IMR-90 (cell line): ENCODE measurements at regions not wholly inside any gene's neighbourhood (a gene's known extent, or its start where the extent isn't known, plus 50 kb on each side); places are given as distances from the start of the nearest gene placed in this dataset.

Experiments used
- ATAC-seq: fragments of 200-7000 bp; cut with Tn5 transposase; 2 replicates; pipeline ENCODE4 v1.9.1; 2020; ENCODE audit warnings: low read depth, mild to moderate bottlenecking, moderate library complexity
- BruUV-seq: library from RNA; stranded (reverse); fragments of 400-500 nt; replicated peaks from 2 replicates; lab custom pipeline; 2021; lab: Mats Ljungman, UMichigan
- CTCF ChIA-PET: fragments of 300-600 bp; formaldehyde crosslinking; extraction: SDS; loops from one replicate; lab custom pipeline; 2021; ENCODE audit warnings: antibody characterized with exemption; lab: Yijun Ruan, JAX
- POLR2A ChIA-PET: fragments of 300-600 bp; sonication (Branson Sonifier 250); formaldehyde crosslinking; loops from one replicate; lab custom pipeline; 2022; ENCODE audit warnings: antibody characterized with exemption; ENCODE audit not compliant: unreplicated experiment; lab: Charles Lee
- DNase-seq: peaks from one replicate; pipeline ENCODE4 v3.0.0; 2013
- H2AFZ ChIP-seq: replicated peaks from 2 replicates; pipeline ENCODE3; 2013; ENCODE audit warnings: low read length, mild to moderate bottlenecking; ENCODE audit not compliant: poor library complexity
- H2AK5ac ChIP-seq: 2 replicates; pipeline ENCODE4 v1.6.1; 2013; ENCODE audit warnings: low read depth, low read length, inconsistent platforms
- H2AK9ac ChIP-seq: replicated peaks from 2 replicates; pipeline ENCODE3; 2013; ENCODE audit warnings: mild to moderate bottlenecking, low read depth, low read length, moderate library complexity; ENCODE audit not compliant: poor library complexity
- H2BK120ac ChIP-seq: 2 replicates; pipeline ENCODE4 v1.6.1; 2013; ENCODE audit warnings: low read depth, low read length, inconsistent platforms
- H2BK15ac ChIP-seq: 3 replicates; pipeline ENCODE4 v1.6.1; 2013; ENCODE audit warnings: low read depth, low read length, inconsistent platforms
- H2BK20ac ChIP-seq: 2 replicates; pipeline ENCODE4 v1.6.1; 2013; ENCODE audit warnings: low read depth, mild to moderate bottlenecking, inconsistent platforms, low read length, moderate library complexity
- H2BK5ac ChIP-seq: 2 replicates; pipeline ENCODE4 v1.6.1; 2013; ENCODE audit warnings: mild to moderate bottlenecking, low read depth, low read length, inconsistent platforms; ENCODE audit not compliant: poor library complexity, severe bottlenecking
- H3K14ac ChIP-seq: replicated peaks from 2 replicates; pipeline ENCODE4 v1.6.1; 2013; ENCODE audit warnings: low read depth, low read length, inconsistent platforms
- H3K18ac ChIP-seq: 2 replicates; pipeline ENCODE4 v1.6.1; 2013; ENCODE audit warnings: low read depth, low read length, control low read depth
- H3K23ac ChIP-seq: 2 replicates; pipeline ENCODE4 v1.6.1; 2013; ENCODE audit warnings: low read depth, low read length, inconsistent platforms
- H3K27ac ChIP-seq: 2 replicates; pipeline ENCODE4 v1.5.1; 2013; ENCODE audit warnings: mild to moderate bottlenecking, control low read depth, low read length; ENCODE audit not compliant: insufficient read depth
- H3K27me3 ChIP-seq: 2 replicates; pipeline ENCODE4 v1.6.1; 2013; ENCODE audit warnings: low read length; ENCODE audit not compliant: control insufficient read depth, insufficient read depth
- H3K36me3 ChIP-seq: 2 replicates; pipeline ENCODE4 v1.6.1; 2013; ENCODE audit warnings: low read length, mixed read lengths; ENCODE audit not compliant: control insufficient read depth, insufficient read depth
- H3K4ac ChIP-seq: 2 replicates; pipeline ENCODE4 v1.6.1; 2013; ENCODE audit warnings: low read depth, low read length, inconsistent platforms
- H3K4me1 ChIP-seq: 2 replicates; pipeline ENCODE4 v1.6.1; 2013; ENCODE audit warnings: low read length, mixed read lengths; ENCODE audit not compliant: control insufficient read depth, insufficient read depth
- H3K4me2 ChIP-seq: 2 replicates; pipeline ENCODE4 v1.6.1; 2013; ENCODE audit warnings: low read depth, mild to moderate bottlenecking, control low read depth, low read length, moderate library complexity
- H3K4me3 ChIP-seq: 2 replicates; pipeline ENCODE4 v1.5.1; 2013; ENCODE audit warnings: low read depth, mild to moderate bottlenecking, control low read depth, low read length, moderate library complexity; ENCODE audit not compliant: insufficient read depth
- H3K56ac ChIP-seq: 2 replicates; pipeline ENCODE4 v1.6.1; 2013; ENCODE audit warnings: low read length, inconsistent platforms; ENCODE audit not compliant: insufficient read depth; ENCODE audit errors: extremely low read depth
- H3K79me1 ChIP-seq, 2 experiments: 2 replicates each; pipeline ENCODE4 v1.6.1; 2013; ENCODE audit warnings: low read length in 2 of 2, inconsistent platforms in 1 of 2, low read depth in 1 of 2
- H3K9ac ChIP-seq: 2 replicates; pipeline ENCODE4 v1.6.1; 2013; ENCODE audit warnings: low read depth, low read length, control low read depth
- H3K9me1 ChIP-seq: 2 replicates; pipeline ENCODE4 v1.6.1; 2013; ENCODE audit warnings: low read length, inconsistent platforms; ENCODE audit not compliant: insufficient read depth
- H3K9me3 ChIP-seq: 2 replicates; pipeline ENCODE4 v1.6.1; 2013; ENCODE audit warnings: low read length; ENCODE audit not compliant: control insufficient read depth, insufficient read depth
- H4K20me1 ChIP-seq: 2 replicates; pipeline ENCODE4 v1.6.1; 2013; ENCODE audit warnings: low read length, inconsistent platforms; ENCODE audit not compliant: insufficient read depth
- H4K5ac ChIP-seq: 2 replicates; pipeline ENCODE4 v1.6.1; 2013; ENCODE audit warnings: mild to moderate bottlenecking, low read depth, low read length, control low read depth
- H4K8ac ChIP-seq, 2 experiments: 2 replicates each; pipeline ENCODE4 v1.6.1; 2013; ENCODE audit warnings: low read depth in 2 of 2, low read length in 2 of 2, control low read depth in 1 of 2, inconsistent platforms in 1 of 2
- H4K91ac ChIP-seq: 2 replicates; pipeline ENCODE4 v1.6.1; 2013; ENCODE audit warnings: low read depth, low read length, inconsistent platforms; ENCODE audit not compliant: insufficient read depth
- BHLHE40 ChIP-seq: fragments of 150-350 bp; IDR thresholded peaks from 2 replicates; pipeline ENCODE4 v1.6.1; 2016; ENCODE audit warnings: mild to moderate bottlenecking, low read depth, low read length
- CEBPB ChIP-seq: IDR thresholded peaks from 2 replicates; pipeline ENCODE4 v1.6.1; 2012; ENCODE audit warnings: low read depth, low read length, improper control_type of control experiment
- CHD1 ChIP-seq: IDR thresholded peaks from 2 replicates; pipeline ENCODE4 v1.6.1; 2012; ENCODE audit warnings: low read depth, low read length, improper control_type of control experiment
- CTCF ChIP-seq: conservative IDR thresholded peaks from 2 replicates; pipeline ENCODE4 v1.5.1; 2012; ENCODE audit warnings: mild to moderate bottlenecking, low read depth, low read length, improper control_type of control experiment
- ELK1 ChIP-seq: fragments of 150-350 bp; IDR thresholded peaks from 2 replicates; pipeline ENCODE4 v1.6.1; 2016; ENCODE audit warnings: low read depth, mild to moderate bottlenecking, low read length, moderate library complexity, borderline replicate concordance
- FOS ChIP-seq: fragments of 150-350 bp; IDR thresholded peaks from 2 replicates; pipeline ENCODE4 v1.6.1; 2016; ENCODE audit warnings: low read depth, low read length
- MAFK ChIP-seq: IDR thresholded peaks from 2 replicates; pipeline ENCODE4 v1.6.1; 2012; ENCODE audit warnings: low read depth, low read length, improper control_type of control experiment
- MAZ ChIP-seq: IDR thresholded peaks from 2 replicates; pipeline ENCODE4 v1.6.1; 2012; ENCODE audit warnings: low read depth, mild to moderate bottlenecking, low read length, improper control_type of control experiment, moderate library complexity, borderline replicate concordance
- MXI1 ChIP-seq: IDR thresholded peaks from 2 replicates; pipeline ENCODE4 v1.6.1; 2012; ENCODE audit warnings: low read depth, mild to moderate bottlenecking, low read length, moderate library complexity, borderline replicate concordance
- NFE2L2 ChIP-seq: fragments of 150-350 bp; IDR thresholded peaks from 2 replicates; pipeline ENCODE4 v1.6.1; 2016; ENCODE audit warnings: low read depth, mild to moderate bottlenecking, low read length
- POLR2A ChIP-seq: IDR thresholded peaks from 2 replicates; pipeline ENCODE4 v1.6.1; 2012; ENCODE audit warnings: mild to moderate bottlenecking, low read depth, low read length
- RAD21 ChIP-seq: IDR thresholded peaks from 2 replicates; pipeline ENCODE4 v1.6.1; 2012; ENCODE audit warnings: low read length, improper control_type of control experiment
- RCOR1 ChIP-seq: IDR thresholded peaks from 2 replicates; pipeline ENCODE4 v1.6.1; 2012; ENCODE audit warnings: mild to moderate bottlenecking, low read length, improper control_type of control experiment; ENCODE audit not compliant: insufficient replicate concordance
- RFX5 ChIP-seq: IDR thresholded peaks from 2 replicates; pipeline ENCODE4 v1.8.0; 2012; ENCODE audit warnings: low read depth, mild to moderate bottlenecking, low read length, moderate library complexity
- SMC3 ChIP-seq: fragments of 150-350 bp; IDR thresholded peaks from 2 replicates; pipeline ENCODE4 v1.6.1; 2016; ENCODE audit warnings: low read depth, mild to moderate bottlenecking, antibody characterized with exemption, low read length, moderate library complexity
- USF2 ChIP-seq: fragments of 150-350 bp; IDR thresholded peaks from 2 replicates; pipeline ENCODE4 v1.6.1; 2017; ENCODE audit warnings: mild to moderate bottlenecking, antibody characterized with exemption, low read length, low read depth
- WGBS, 2 experiments: methylation state at CpG; one replicate each; pipeline versions ENCODE4 v1.1.5 to v1.1.7; 2013; ENCODE audit warnings: missing lambda C conversion rate in 2 of 2; ENCODE audit not compliant: insufficient read length in 1 of 2; ENCODE audit errors: extremely low coverage in 2 of 2; 5-methylcytosine and 5-hydroxymethylcytosine counted together
- dilution Hi-C: fragments of 300-500 bp; cut with HindIII; formaldehyde crosslinking; loops from one replicate; pipeline ENCODE4 v1.14.3; 2018; ENCODE audit warnings: low sequenced_read_pairs; ENCODE audit not compliant: unreplicated experiment
- in situ Hi-C: fragments of 300-500 bp; cut with MboI; formaldehyde crosslinking; loops from 3 replicates; pipeline ENCODE4 v1.14.3; 2019; ENCODE audit warnings: low sequenced_read_pairs, inconsistent platforms, mixed read lengths
- intact Hi-C: fragments of 100-400 bp; cut with micrococcal nuclease; formaldehyde crosslinking; loops from 2 replicates; pipeline ENCODE4 v1.10.0; 2022

GRCh38 chr4:157808796-157809383 lies 363.9 kb downstream of the GASK1B start:
- in situ Hi-C loops: no loop called here
- H2AK9ac ChIP-seq: no peak overlapping the region
- no peak overlapping the region for H2AFZ ChIP-seq
- DNase-seq: no peak
- intact Hi-C loops: no loop called here
- WGBS, 2 experiments: no CpG with 5 or more reads among the region's 6 CpGs
- H3K9me3 ChIP-seq: peaks cover 2% of the 10 kb centered on the region; the same call in 1 of the 2 replicates
- H2BK5ac ChIP-seq: no peak overlapping the region
- H3K27me3 ChIP-seq: no peaks in the 10 kb centered on the region
- no TSS peak for BruUV-seq
- no peak overlapping the region for H2BK15ac ChIP-seq
- TF ChIP-seq MAFK (no peak), MXI1 (no peak), USF2 (no peak), BHLHE40 (no peak), CTCF (no peak), ELK1 (no peak), CEBPB (no peak), CHD1 (no peak), POLR2A (no peak), NFE2L2 (no peak), SMC3 (no peak), RFX5 (no peak), RCOR1 (no peak), FOS (no peak), RAD21 (no peak), MAZ (no peak)
- POLR2A ChIA-PET: no interaction called here
- H3K9me1 ChIP-seq: no peaks in the 10 kb centered on the region
- H3K27ac ChIP-seq: no peak overlapping the region
- H3K56ac ChIP-seq: no peak overlapping the region
- no peak overlapping the region for H4K91ac ChIP-seq
- dilution Hi-C loops: no loop called here
- H2BK120ac ChIP-seq: no peak overlapping the region
- H3K9ac ChIP-seq: no peak overlapping the region
- H3K18ac ChIP-seq: no peak overlapping the region
- no peak overlapping the region for H2BK20ac ChIP-seq
- H2AK5ac ChIP-seq: no peak overlapping the region
- no peak for ATAC-seq
- no peak overlapping the region for H3K4me2 ChIP-seq
- H3K36me3 ChIP-seq: no peaks in the 10 kb centered on the region
- no peaks in the 10 kb centered on the region for H3K4me1 ChIP-seq
- H3K4me3 ChIP-seq: no peak overlapping the region
- H4K5ac ChIP-seq: no peak overlapping the region
- no peak overlapping the region for H3K4ac ChIP-seq
- H3K79me1 ChIP-seq: no peaks in the 10 kb centered on the region
- H4K20me1 ChIP-seq: no peaks in the 10 kb centered on the region
- CTCF ChIA-PET: no interaction called here
- no peak overlapping the region for H4K8ac ChIP-seq
- H3K23ac ChIP-seq: no peak overlapping the region
- H3K14ac ChIP-seq: no peak overlapping the region
